CD8-positive, alpha-beta memory T cell (primary cell): ENCODE measurements at regions not wholly inside any gene's neighbourhood (a gene's known extent, or its start where the extent isn't known, plus 50 kb on each side); places are given as distances from the start of the nearest gene placed in this dataset.

Experiments
- CTCF ChIA-PET: fragments of 350-600 bp; sonication (Branson Sonifier 250); formaldehyde crosslinking; loops from one replicate; lab custom pipeline; 2021; ENCODE audit warnings: antibody characterized with exemption; lab: Charles Lee
- POLR2A ChIA-PET: fragments of 350-600 bp; sonication (Branson Sonifier 250); formaldehyde crosslinking; loops from one replicate; lab custom pipeline; 2021; ENCODE audit warnings: antibody characterized with exemption; lab: Charles Lee
- DNase-seq, 5 donors: peaks; one replicate each; pipeline versions ENCODE4 v3.0.0 to v3.0.0-alpha.2; 2020 to 2022; ENCODE audit warnings: mixed read lengths in 1 of 5
- H3K27ac ChIP-seq: one replicate; pipeline ENCODE4 v1.7.0; 2013; ENCODE audit warnings: low read depth, mild to moderate bottlenecking, low read length, moderate library complexity
- H3K27me3 ChIP-seq: 2 replicates; pipeline ENCODE4 v1.7.0; 2013; ENCODE audit warnings: low read length, mild to moderate bottlenecking; ENCODE audit not compliant: insufficient read depth, poor library complexity, severe bottlenecking
- H3K36me3 ChIP-seq: 2 replicates; pipeline ENCODE4 v1.7.0; 2013; ENCODE audit warnings: mild to moderate bottlenecking, low read length, moderate library complexity; ENCODE audit not compliant: insufficient read depth
- H3K4me1 ChIP-seq: 2 replicates; pipeline ENCODE4 v1.7.0; 2013; ENCODE audit warnings: mild to moderate bottlenecking, low read length, moderate library complexity; ENCODE audit not compliant: insufficient read depth
- H3K4me3 ChIP-seq: 2 replicates; pipeline ENCODE4 v1.7.0; 2013; ENCODE audit warnings: mild to moderate bottlenecking, low read length
- H3K9me3 ChIP-seq: 2 replicates; pipeline ENCODE4 v1.7.0; 2013; ENCODE audit warnings: mild to moderate bottlenecking, low read length
- H3K27ac Mint-ChIP-seq, 8 donors: one replicate each; pipeline ENCODE4 v1.8.0; 2020 to 2021; ENCODE audit warnings: mixed read lengths in 8 of 8, mild to moderate bottlenecking in 6 of 8, inconsistent platforms in 3 of 8, moderate library complexity in 3 of 8
- H3K27me3 Mint-ChIP-seq, 2 donors: one replicate each; pipeline ENCODE4 v1.8.0; 2020 to 2021; ENCODE audit warnings: mixed read lengths in 2 of 2, mild to moderate bottlenecking in 1 of 2, moderate library complexity in 1 of 2
- H3K36me3 Mint-ChIP-seq, 3 donors: one replicate each; pipeline ENCODE4 v1.8.0; 2020 to 2021; ENCODE audit warnings: mixed read lengths in 3 of 3, inconsistent platforms in 1 of 3, mild to moderate bottlenecking in 1 of 3
- H3K4me1 Mint-ChIP-seq, 3 donors: one replicate each; pipeline ENCODE4 v1.8.0; 2020 to 2021; ENCODE audit warnings: mixed read lengths in 3 of 3, inconsistent platforms in 1 of 3, mild to moderate bottlenecking in 1 of 3
- H3K4me3 Mint-ChIP-seq, 7 donors: one replicate each; pipeline ENCODE4 v1.8.0; 2020 to 2021; ENCODE audit warnings: mixed read lengths in 7 of 7, mild to moderate bottlenecking in 6 of 7, moderate library complexity in 4 of 7, inconsistent platforms in 2 of 7
- H3K9me3 Mint-ChIP-seq, 5 donors: one replicate each; pipeline ENCODE4 v1.8.0; 2020 to 2022; ENCODE audit warnings: mixed read lengths in 5 of 5, mild to moderate bottlenecking in 3 of 5, moderate library complexity in 2 of 5, inconsistent platforms in 1 of 5

DNA sequence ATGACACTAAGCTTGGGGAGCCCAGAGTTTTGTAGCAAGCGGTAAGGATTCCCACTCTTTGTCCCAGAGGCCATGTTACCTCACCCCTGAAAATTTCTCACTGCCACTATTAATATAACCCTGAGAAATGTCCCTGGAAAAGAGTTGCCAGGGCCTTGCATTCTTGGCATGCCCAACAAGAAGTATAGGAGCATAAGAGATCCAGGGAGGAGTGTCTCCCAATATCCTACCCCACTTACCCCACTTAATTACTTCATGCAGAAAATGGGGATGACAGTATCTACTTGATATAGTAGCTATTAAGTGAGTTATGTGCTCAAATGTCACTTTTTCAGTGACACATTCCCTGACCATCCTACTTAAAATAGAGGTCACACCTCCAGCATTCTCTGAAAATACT is 120.5 kb upstream of the C1GALT1C1 start:
- H3K4me1 ChIP-seq = peaks cover 17% of the 10 kb centered on the region
- H3K4me3 Mint-ChIP-seq = no peak overlapping the region

DNA sequence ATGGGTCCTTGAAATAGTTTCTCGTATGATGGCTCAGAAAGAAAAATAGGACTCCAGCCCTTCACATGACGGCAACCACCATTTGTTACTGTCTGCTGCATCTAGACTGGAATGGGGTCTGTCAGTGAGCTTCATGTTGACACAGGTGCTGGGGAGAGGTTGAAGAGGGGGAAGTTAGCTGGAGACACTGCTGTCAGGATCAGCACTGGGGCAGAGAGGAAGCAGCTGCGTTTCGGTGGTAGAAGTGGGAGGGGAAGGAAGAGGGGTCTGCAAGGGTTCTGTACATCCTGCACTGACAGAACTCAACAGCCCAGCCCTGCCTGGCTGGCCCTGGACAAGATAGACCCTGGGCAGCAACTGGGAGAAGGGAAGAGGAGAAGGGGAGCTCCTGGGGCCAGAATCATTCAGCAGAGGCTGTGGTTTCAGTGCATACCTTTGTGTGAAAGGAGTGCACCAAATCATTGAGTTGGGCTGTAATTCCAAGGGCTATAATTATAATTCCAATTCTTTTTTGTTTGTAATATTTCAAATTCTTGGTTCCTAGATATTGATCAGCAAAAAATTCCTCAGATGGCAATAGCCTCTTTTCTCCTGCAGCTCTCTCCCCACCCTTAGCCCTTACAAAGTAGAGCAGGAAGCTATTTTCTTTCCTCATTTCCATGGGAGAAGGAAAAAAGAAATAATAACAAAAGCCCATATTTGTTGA is 119.4 kb upstream of the C1GALT1C1 start:
- POLR2A ChIA-PET = no interaction called here
- Mint-ChIP-seq H3K4me1 (peaks cover 6 to 21% (median 14%) of the 10 kb centered on the region in 3 donors), H3K4me3 (no peak overlapping the region), H3K27me3 (peaks cover 0 to 16% of the 10 kb centered on the region in 2 donors), H3K36me3 (no peaks in the 10 kb centered on the region), H3K9me3 (peaks cover 0 to 2% (median 0%) of the 10 kb centered on the region in 5 donors), H3K27ac (no peak overlapping the region)
- DNase-seq = no peak
- H3K36me3 ChIP-seq = no peaks in the 10 kb centered on the region
- H3K27me3 ChIP-seq = no peaks in the 10 kb centered on the region
- H3K9me3 ChIP-seq = no peaks in the 10 kb centered on the region
- no peak overlapping the region for H3K27ac ChIP-seq
- CTCF ChIA-PET = no interaction called here
- peaks cover 8% of the 10 kb centered on the region for H3K4me1 ChIP-seq
- no peak overlapping the region for H3K4me3 ChIP-seq

More for the DNA sequence above, 120.5 kb upstream of the C1GALT1C1 start:
- Mint-ChIP-seq H3K27ac (no peak overlapping the region), H3K27me3 (peaks cover 2 to 7% of the 10 kb centered on the region in 2 donors), H3K4me1 (peaks cover 9 to 31% (median 14%) of the 10 kb centered on the region in 3 donors), H3K9me3 (peaks cover 0 to 2% (median 0%) of the 10 kb centered on the region in 5 donors), H3K36me3 (no peaks in the 10 kb centered on the region)
- H3K4me3 ChIP-seq = no peak overlapping the region
- POLR2A ChIA-PET = no interaction called here
- no peak overlapping the region for H3K27ac ChIP-seq
- DNase-seq = no peak
- no peaks in the 10 kb centered on the region for H3K9me3 ChIP-seq
- CTCF ChIA-PET = no interaction called here
- no peaks in the 10 kb centered on the region for H3K27me3 ChIP-seq
- H3K36me3 ChIP-seq = no peaks in the 10 kb centered on the region

DNA sequence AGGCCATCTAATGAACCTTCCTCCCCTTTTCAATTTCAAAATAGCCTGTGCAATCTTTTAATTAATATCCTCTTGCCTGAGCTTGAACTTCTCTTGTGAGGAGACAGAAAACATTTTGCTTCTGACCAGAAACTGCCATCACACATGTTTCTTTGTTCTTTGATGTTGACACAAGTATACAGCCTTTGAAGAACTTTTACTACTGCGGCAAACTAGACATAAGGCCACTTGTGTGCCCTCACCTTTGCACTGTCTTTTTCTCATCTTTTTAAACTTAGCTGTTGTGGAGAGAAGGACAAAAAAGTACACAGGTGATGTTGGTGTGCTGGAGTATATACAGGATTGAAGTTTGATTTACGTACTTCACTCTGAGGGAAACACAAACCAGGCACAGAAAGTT is 116.3 kb upstream of the C1GALT1C1 start:
- POLR2A ChIA-PET = no interaction called here
- peaks cover 0 to 5% (median 5%) of the 10 kb centered on the region in 3 donors for H3K4me1 Mint-ChIP-seq
- Histone ChIP-seq H3K4me1 (no peaks in the 10 kb centered on the region), H3K36me3 (no peaks in the 10 kb centered on the region), H3K9me3 (no peaks in the 10 kb centered on the region), H3K27ac (no peak overlapping the region), H3K4me3 (no peak overlapping the region), H3K27me3 (no peaks in the 10 kb centered on the region)
- no peak for DNase-seq
- CTCF ChIA-PET = no interaction called here
- peaks cover 0 to 2% (median 0%) of the 10 kb centered on the region in 5 donors for H3K9me3 Mint-ChIP-seq
- H3K4me3 Mint-ChIP-seq = no peak overlapping the region
- no peaks in the 10 kb centered on the region for H3K36me3 Mint-ChIP-seq
- H3K27ac Mint-ChIP-seq = no peak overlapping the region
- peaks cover 6 to 19% of the 10 kb centered on the region in 2 donors for H3K27me3 Mint-ChIP-seq

DNA sequence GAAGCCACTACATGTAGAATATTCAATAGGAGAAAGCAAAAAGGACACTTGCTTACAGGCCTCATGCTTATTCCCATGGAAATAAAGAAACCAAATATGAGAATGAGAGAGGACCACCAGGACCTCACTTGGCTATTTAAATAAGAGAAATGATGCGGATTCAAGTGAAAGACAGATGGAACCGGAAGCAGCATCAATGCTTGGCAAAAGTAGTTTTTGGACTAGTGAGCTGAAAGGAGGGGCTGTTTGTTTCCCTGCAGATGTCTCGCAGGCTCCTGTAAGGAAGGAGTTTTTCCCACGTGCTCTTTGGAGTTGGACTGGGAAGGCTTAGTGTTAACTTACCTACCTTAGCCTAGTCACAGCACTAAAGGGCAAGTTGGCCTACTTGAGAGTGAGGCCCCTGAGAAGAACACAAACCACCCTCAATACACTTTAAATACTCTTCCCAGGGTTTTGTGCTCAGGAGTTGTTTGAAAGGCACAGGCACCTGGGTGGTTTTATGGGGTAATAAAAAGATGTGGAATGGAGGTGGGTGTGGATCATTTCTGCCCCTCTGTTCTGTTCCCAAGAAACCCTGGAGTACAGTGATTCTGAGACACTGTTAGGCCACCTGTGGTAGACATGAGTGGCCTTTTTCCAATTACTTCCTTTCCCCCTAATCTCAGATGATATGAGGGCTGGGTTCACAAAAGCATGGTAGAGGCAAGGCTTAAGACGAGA is 113.3 kb upstream of the C1GALT1C1 start:
- peaks cover 6 to 21% of the 10 kb centered on the region in 2 donors for H3K27me3 Mint-ChIP-seq
- no peaks in the 10 kb centered on the region for H3K4me1 Mint-ChIP-seq
- no peaks in the 10 kb centered on the region for H3K9me3 ChIP-seq
- no peaks in the 10 kb centered on the region for H3K36me3 ChIP-seq
- DNase-seq = no peak
- H3K36me3 Mint-ChIP-seq = no peaks in the 10 kb centered on the region
- CTCF ChIA-PET = no interaction called here
- H3K4me3 Mint-ChIP-seq = no peak overlapping the region
- H3K27me3 ChIP-seq = no peaks in the 10 kb centered on the region
- POLR2A ChIA-PET = no interaction called here
- no peak overlapping the region for H3K27ac ChIP-seq
- peaks cover 0 to 2% (median 0%) of the 10 kb centered on the region in 5 donors for H3K9me3 Mint-ChIP-seq
- no peak overlapping the region for H3K27ac Mint-ChIP-seq
- no peak overlapping the region for H3K4me3 ChIP-seq
- H3K4me1 ChIP-seq = no peaks in the 10 kb centered on the region

DNA sequence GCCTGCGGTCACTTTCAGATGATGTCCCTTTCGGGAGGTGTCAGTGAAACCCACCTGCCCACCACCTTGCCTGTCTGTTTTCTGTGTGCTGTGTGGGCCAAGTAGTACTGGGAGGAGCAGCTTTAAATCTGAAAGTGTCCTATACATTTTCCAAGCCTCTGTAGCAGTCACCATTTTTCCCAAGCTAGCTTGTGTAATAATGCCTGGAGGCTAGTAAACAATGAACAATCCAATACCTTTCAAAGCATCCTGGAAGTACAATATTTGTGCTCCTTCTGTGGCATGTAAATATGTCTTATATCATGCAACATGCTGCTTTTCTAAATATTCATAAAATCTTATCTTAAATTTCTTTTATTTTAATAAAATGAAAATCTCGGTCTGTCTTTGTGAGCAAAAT is 111.6 kb upstream of the C1GALT1C1 start:
- Mint-ChIP-seq H3K27ac (no peak overlapping the region), H3K4me1 (no peaks in the 10 kb centered on the region), H3K36me3 (no peaks in the 10 kb centered on the region), H3K27me3 (peaks cover 6 to 19% of the 10 kb centered on the region in 2 donors), H3K4me3 (no peak overlapping the region), H3K9me3 (peaks cover 0 to 2% (median 2%) of the 10 kb centered on the region in 5 donors)
- no peak overlapping the region for H3K4me3 ChIP-seq
- CTCF ChIA-PET = no interaction called here
- H3K27ac ChIP-seq = no peak overlapping the region
- no peaks in the 10 kb centered on the region for H3K4me1 ChIP-seq
- no peaks in the 10 kb centered on the region for H3K9me3 ChIP-seq
- no peak for DNase-seq
- POLR2A ChIA-PET = no interaction called here
- H3K27me3 ChIP-seq = no peaks in the 10 kb centered on the region
- H3K36me3 ChIP-seq = no peaks in the 10 kb centered on the region

DNA sequence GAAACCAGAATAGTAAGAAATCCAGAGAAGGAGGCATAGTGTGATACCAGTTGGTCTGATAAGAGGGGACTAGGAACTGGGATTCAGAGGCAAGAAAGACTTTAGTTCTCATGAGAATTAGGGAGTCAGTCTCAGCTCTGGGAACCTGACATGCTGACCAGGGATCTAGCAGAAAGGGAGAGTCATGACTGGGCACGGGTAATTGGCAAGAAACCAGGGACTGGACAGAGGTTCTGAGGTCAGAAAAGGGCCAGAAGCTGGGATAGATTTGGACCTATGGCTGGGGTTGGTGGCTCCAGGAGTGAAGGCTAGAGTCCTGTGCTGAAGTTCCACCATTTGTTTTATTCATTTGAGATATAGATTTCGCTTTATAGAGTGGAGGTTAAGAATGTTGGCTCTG is 110.2 kb upstream of the C1GALT1C1 start:
- Histone ChIP-seq H3K27ac (no peak overlapping the region), H3K36me3 (no peaks in the 10 kb centered on the region), H3K27me3 (no peaks in the 10 kb centered on the region), H3K9me3 (no peaks in the 10 kb centered on the region), H3K4me3 (no peak overlapping the region), H3K4me1 (no peaks in the 10 kb centered on the region)
- ChIA-PET POLR2A (no interaction called here), CTCF (no interaction called here)
- no peak for DNase-seq
- H3K4me3 Mint-ChIP-seq = no peak overlapping the region
- H3K9me3 Mint-ChIP-seq = peaks cover 0 to 2% (median 0%) of the 10 kb centered on the region in 5 donors
- no peaks in the 10 kb centered on the region for H3K4me1 Mint-ChIP-seq
- H3K36me3 Mint-ChIP-seq = no peaks in the 10 kb centered on the region
- no peak overlapping the region for H3K27ac Mint-ChIP-seq
- peaks cover 6 to 15% of the 10 kb centered on the region in 2 donors for H3K27me3 Mint-ChIP-seq

DNA sequence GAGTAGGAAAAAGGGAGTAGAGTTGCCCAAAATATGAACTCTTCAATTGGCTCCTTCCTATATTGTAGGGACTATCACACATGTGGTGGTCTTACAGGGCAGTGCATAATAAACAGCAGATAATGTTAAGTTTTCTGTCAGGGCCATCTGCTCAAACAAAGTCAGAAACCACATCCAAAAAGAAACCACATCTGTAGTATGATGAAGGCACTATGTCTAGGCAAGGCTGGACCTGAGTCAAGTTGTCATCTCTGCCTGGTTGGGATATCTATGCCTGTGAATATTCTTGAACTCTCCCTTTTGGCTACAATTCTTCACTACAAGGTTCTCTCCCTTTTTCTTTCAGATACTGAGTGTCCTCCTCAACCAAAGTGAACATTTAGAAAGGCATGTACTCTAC is 109.4 kb upstream of the C1GALT1C1 start:
- no peaks in the 10 kb centered on the region for H3K4me1 Mint-ChIP-seq
- Histone ChIP-seq H3K9me3 (no peaks in the 10 kb centered on the region), H3K4me3 (no peak overlapping the region), H3K36me3 (no peaks in the 10 kb centered on the region), H3K27ac (no peak overlapping the region), H3K4me1 (no peaks in the 10 kb centered on the region), H3K27me3 (no peaks in the 10 kb centered on the region)
- POLR2A ChIA-PET = no interaction called here
- CTCF ChIA-PET = no interaction called here
- peaks cover 0 to 2% (median 0%) of the 10 kb centered on the region in 5 donors for H3K9me3 Mint-ChIP-seq
- no peak overlapping the region for H3K27ac Mint-ChIP-seq
- no peaks in the 10 kb centered on the region for H3K36me3 Mint-ChIP-seq
- DNase-seq = no peak
- H3K27me3 Mint-ChIP-seq = peaks cover 6 to 7% of the 10 kb centered on the region in 2 donors
- no peak overlapping the region for H3K4me3 Mint-ChIP-seq

DNA sequence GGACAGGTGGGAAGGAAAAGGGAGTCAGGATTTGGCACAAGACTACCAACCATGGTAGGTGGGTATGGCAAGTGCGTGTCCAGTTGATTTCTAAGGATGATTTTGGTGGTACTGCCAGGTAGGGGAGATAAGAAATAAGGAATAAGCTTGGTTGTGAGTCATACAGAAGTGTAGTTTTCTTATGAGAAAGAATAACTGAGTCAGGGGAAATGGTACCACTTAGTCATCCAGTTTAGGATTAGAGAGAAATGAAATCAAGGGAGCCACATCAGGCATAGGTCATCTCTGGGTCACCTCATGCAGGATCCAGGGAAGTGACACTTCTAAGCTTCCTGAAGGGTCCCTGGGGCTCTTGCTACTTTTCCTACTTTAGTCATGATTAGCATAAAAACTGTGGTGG is 107.1 kb upstream of the C1GALT1C1 start:
- ChIA-PET POLR2A (no interaction called here), CTCF (no interaction called here)
- H3K36me3 Mint-ChIP-seq = no peaks in the 10 kb centered on the region
- DNase-seq = no peak
- peaks cover 3 to 4% of the 10 kb centered on the region in 2 donors for H3K27me3 Mint-ChIP-seq
- H3K4me3 Mint-ChIP-seq = no peak overlapping the region
- H3K27me3 ChIP-seq = no peaks in the 10 kb centered on the region
- no peaks in the 10 kb centered on the region for H3K9me3 ChIP-seq
- no peaks in the 10 kb centered on the region for H3K36me3 ChIP-seq
- peaks cover 0 to 2% (median 0%) of the 10 kb centered on the region in 5 donors for H3K9me3 Mint-ChIP-seq
- no peaks in the 10 kb centered on the region for H3K4me1 Mint-ChIP-seq
- no peaks in the 10 kb centered on the region for H3K4me1 ChIP-seq
- no peak overlapping the region for H3K27ac Mint-ChIP-seq
- H3K4me3 ChIP-seq = no peak overlapping the region
- H3K27ac ChIP-seq = no peak overlapping the region
